Iris pigment epithelial cell (primary cell): ENCODE measurements at regions not wholly inside any gene's neighbourhood (a gene's known extent, or its start where the extent isn't known, plus 50 kb on each side); places are given as distances from the start of the nearest gene placed in this dataset.

ENCODE experiments used
- DNase-seq: peaks from one replicate; pipeline ENCODE4 v3.0.0-alpha.2; 2011; ENCODE audit warnings: low read depth

GRCh38 chr9:91157883-91158282 lies 203.8 kb downstream of the AUH start:
- no peak for DNase-seq

GRCh38 chr9:91158286-91158685 lies 203.4 kb downstream of the AUH start:
- no peak for DNase-seq

GRCh38 chr9:91158946-91159345 lies 202.8 kb downstream of the AUH start:
- no peak for DNase-seq

DNA sequence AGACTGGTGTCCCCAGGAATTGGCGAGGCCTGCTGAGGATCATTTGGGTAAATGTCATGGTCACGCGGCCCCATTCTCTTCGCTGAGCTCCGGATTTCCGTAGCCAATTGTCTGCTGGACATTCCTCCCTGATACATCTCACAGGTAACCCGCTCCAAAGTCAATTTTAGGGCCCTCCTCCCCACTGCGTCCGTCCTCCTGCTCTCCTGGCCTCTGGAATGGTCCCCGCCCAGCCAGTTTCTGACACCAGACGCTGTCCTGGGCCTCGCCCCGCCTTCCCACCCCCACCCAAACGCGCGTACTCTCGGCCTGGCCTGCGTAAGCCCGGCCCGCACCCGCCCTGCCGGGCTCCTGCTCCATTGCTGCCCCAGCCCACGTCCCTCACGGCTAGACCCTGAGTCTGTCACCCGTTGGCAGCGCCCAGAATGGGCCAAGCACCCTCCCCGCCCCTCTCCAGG lies 202.0 kb downstream of the AUH start:
- DNase-seq = no peak

DNA sequence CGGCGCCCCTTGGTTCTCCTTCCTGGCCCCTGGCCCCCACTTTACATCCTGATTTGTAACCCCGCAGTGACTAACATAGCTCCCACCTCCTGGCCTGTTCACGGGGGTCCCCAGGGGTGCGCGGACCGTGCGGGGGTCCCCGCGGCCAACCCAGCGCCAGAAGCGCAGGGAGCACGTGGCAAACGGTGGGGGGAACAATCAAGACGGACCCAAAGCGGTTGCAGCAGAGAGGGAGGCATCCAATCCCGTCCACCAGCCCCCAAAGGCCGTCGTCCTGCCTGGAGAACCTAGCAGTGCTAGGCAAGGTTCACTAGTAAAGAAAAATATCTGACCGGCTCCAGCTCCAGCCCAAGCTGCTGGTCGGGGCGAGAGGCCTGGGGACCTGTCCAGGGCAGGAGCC lies 201.5 kb downstream of the AUH start:
- no peak for DNase-seq

DNA sequence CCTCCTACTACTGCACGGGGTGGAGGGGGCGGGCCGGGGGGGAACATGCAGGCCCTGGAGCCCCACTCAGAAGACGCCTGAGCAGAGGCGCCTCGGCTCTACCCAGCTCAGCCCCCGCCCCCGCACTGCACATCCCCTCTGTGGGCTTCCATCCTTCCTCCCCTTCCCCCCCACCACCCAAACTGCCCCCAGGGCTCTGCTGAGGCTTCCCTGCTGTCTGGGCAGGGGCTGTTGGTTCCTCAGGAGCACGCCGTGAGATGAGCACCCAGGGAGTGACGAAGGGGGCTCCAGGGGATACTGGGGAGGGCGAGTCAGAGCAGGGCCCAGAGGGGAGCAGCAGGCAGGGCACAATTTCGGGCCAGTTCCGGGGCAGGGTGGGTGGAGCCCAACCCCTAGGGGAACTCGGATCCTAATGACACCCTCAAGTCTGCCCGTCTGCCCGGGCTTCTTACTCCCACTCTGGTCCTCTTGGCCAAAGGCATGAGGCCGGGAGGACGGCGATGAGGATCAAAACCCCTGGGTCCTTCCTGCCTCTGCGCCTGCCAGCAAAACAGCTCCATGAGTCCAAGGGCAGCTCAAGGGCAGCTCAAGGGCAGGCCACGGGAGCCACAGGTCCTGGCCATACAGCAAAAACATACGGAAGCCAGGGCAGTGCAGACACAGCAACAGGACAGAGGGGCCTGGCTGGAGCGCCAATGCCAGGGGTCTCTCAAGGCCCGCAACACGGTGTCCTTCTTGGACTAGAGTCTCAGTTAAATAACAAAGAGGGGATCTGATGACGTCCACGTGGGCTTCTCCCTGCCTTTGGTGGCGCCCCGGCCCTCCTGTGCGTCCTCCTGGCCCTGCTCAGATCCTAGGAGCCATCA lies 200.9 kb downstream of the AUH start:
- no peak for DNase-seq

- DNase-seq = no peak
Measured at GRCh38 chr9:91161465-91162300, 200.0 kb downstream of the AUH start.

- DNase-seq = peak; percentile 51
Measured at GRCh38 chr9:91162311-91162710, 199.4 kb downstream of the AUH start.

GRCh38 chr9:91162784-91163443 lies 198.8 kb downstream of the AUH start:
- DNase-seq = peak; percentile 38

DNA sequence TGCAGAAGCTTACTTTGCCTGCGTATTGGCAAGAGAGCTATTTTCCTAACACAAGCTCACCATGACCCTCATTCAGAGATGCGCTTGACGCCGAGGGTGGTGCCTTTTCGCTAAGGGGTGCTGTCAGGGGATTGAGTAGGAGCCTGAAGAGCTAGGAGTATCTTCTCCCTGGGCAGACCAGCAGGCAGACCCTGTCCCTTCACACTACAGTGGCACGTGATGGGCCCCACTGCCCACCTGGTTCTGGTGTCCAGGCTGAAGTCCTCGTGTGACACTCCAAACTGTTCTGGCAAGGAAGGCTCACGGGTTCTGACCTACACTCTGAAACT lies 198.3 kb downstream of the AUH start:
- DNase-seq = no peak

- DNase-seq = no peak
Measured at GRCh38 chr9:91163773-91164471, 197.8 kb downstream of the AUH start.
